ENCODE measurements at regions not wholly inside any gene's neighbourhood (a gene's known extent, or its start where the extent isn't known, plus 50 kb on each side); places are given as distances from the start of the nearest gene placed in this dataset.

DNA sequence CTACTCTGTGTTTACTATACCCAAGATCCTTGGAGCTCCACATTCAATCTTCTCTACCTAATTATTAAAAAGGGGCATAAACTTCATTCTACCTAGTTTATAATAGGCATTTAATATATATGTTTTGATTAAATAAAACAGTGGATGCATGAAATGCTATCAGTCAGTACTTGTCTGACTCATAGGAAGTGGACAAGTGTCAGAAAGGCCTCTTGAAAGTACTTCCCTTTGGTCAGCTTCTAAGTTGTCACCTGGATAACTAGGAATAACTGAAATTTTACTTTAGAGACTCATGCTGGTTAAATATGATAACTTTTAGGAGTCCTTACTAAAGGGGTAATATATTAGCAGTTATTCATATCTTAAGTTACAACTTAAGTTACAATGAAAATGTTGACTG is 329.8 kb downstream of the KLF5 start:
- H3K9me1 ChIP-seq (ENCODE audit: insufficient read depth, low read length) = no peaks in the 10 kb centered on the region
- H2AK5ac ChIP-seq (ENCODE audit: low read depth, low read length) = no peak overlapping the region
- H3K23ac ChIP-seq (ENCODE audit: low read depth, low read length) = no peak overlapping the region
- intact Hi-C loops (cut with micrococcal nuclease) (no loop called here), in situ Hi-C loops (cut with MboI; ENCODE audit: low sequenced_read_pairs) (no loop called here), dilution Hi-C loops (cut with HindIII; ENCODE audit: low sequenced_read_pairs, unreplicated experiment) (no loop called here)
- H3K18ac ChIP-seq (ENCODE audit: low read depth, low read length) = no peak overlapping the region
- no peak overlapping the region for H3K14ac ChIP-seq (replicated peaks; ENCODE audit: low read depth, low read length)
- no peak overlapping the region for H3K9ac ChIP-seq (ENCODE audit: low read depth, low read length)
- H2AFZ ChIP-seq (replicated peaks; ENCODE audit: low read length, poor library complexity) = no peak overlapping the region
- no peak overlapping the region for H3K4me2 ChIP-seq (ENCODE audit: low read depth, low read length)
- no peak for ATAC-seq (ENCODE audit: low read depth)
- no peak overlapping the region for H2BK20ac ChIP-seq (ENCODE audit: low read depth, low read length)
- H4K91ac ChIP-seq (ENCODE audit: insufficient read depth, low read depth, low read length) = no peak overlapping the region
- no peak overlapping the region for H2BK5ac ChIP-seq (ENCODE audit: low read depth, low read length, poor library complexity, severe bottlenecking)
- TF ChIP-seq CHD1 (IDR thresholded peaks at IDR 0.05; ENCODE audit: low read depth, low read length) (no peak), NFE2L2 (IDR thresholded peaks at IDR 0.05; ENCODE audit: low read depth, low read length) (no peak)
- no peak overlapping the region for H4K5ac ChIP-seq (ENCODE audit: low read depth, low read length)
- no peaks in the 10 kb centered on the region for H3K36me3 ChIP-seq (ENCODE audit: control insufficient read depth, insufficient read depth, low read length)
- H4K8ac ChIP-seq (ENCODE audit: low read depth in 2 of 2, low read length in 2 of 2) = no peak overlapping the region
- BruUV-seq (replicated peaks) = no TSS peak
- ChIA-PET POLR2A (ENCODE audit: unreplicated experiment) (interaction anchor here (0.6 kb wide), 1 partner anchor 15 kb away, joined by 3 read pairs; no protein-coding TSS in a partner anchor), CTCF (interaction anchor here (1.1 kb wide), 1 partner anchor 9 kb away, joined by 3 read pairs; no protein-coding TSS in a partner anchor)
- H3K4me3 ChIP-seq (ENCODE audit: insufficient read depth, low read depth, low read length) = no peak overlapping the region
- H2BK120ac ChIP-seq (ENCODE audit: low read depth, low read length) = no peak overlapping the region
- H4K20me1 ChIP-seq (ENCODE audit: insufficient read depth, low read length) = no peaks in the 10 kb centered on the region
- DNase-seq = no peak
- H3K56ac ChIP-seq (ENCODE audit: extremely low read depth, insufficient read depth, low read length) = no peak overlapping the region
- no peak overlapping the region for H3K27ac ChIP-seq (ENCODE audit: insufficient read depth, low read length)
- H3K79me1 ChIP-seq (ENCODE audit: low read depth in 1 of 2, low read length in 2 of 2) = no peaks in the 10 kb centered on the region
- no peak overlapping the region for H3K4ac ChIP-seq (ENCODE audit: low read depth, low read length)
- H2AK9ac ChIP-seq (replicated peaks; ENCODE audit: low read depth, low read length, poor library complexity) = no peak overlapping the region
- H2BK15ac ChIP-seq (ENCODE audit: low read depth, low read length) = no peak overlapping the region
- H3K27me3 ChIP-seq (ENCODE audit: control insufficient read depth, insufficient read depth, low read length) = peaks cover 2% of the 10 kb centered on the region; the same call in 1 of the 2 replicates
- no peaks in the 10 kb centered on the region for H3K4me1 ChIP-seq (ENCODE audit: control insufficient read depth, insufficient read depth, low read length)
- peaks cover 3% of the 10 kb centered on the region for H3K9me3 ChIP-seq (ENCODE audit: control insufficient read depth, insufficient read depth, low read length)
